SW 1271 (cell line): ENCODE measurements at regions not wholly inside any gene's neighbourhood (a gene's known extent, or its start where the extent isn't known, plus 50 kb on each side); places are given as distances from the start of the nearest gene placed in this dataset.

Experiments
- DNase-seq, 2 experiments: peaks; one replicate each; lab custom pipeline; 2025; lab: John Stamatoyannopoulos, UW

- DNase-seq = no peak
Measured at GRCh38 chr15:77557564-77557963, 75.1 kb downstream of the LINGO1 start.

GRCh38 chr15:77557144-77557543 is 75.6 kb downstream of the LINGO1 start:
- no peak for DNase-seq

- no peak for DNase-seq
Measured at GRCh38 chr15:77556622-77557021, 76.1 kb downstream of the LINGO1 start.

GRCh38 chr15:77555232-77555631 is 77.5 kb downstream of the LINGO1 start:
- no peak for DNase-seq

- DNase-seq = no peak
Measured at GRCh38 chr15:77554306-77555080, 78.2 kb downstream of the LINGO1 start.

- no peak for DNase-seq
Measured at GRCh38 chr15:77553695-77554094, 79.0 kb downstream of the LINGO1 start.

- DNase-seq = no peak
Measured at GRCh38 chr15:77553257-77553656, 79.5 kb downstream of the LINGO1 start.

GRCh38 chr15:77552066-77552465 is 80.6 kb downstream of the LINGO1 start:
- DNase-seq = no peak

- DNase-seq = no peak
Measured at GRCh38 chr15:77550301-77551251, 82.1 kb downstream of the LINGO1 start.

- no peak for DNase-seq
Measured at GRCh38 chr15:77549576-77550288, 83.0 kb downstream of the LINGO1 start.

GRCh38 chr15:77548589-77549557 is 83.8 kb downstream of the LINGO1 start:
- DNase-seq = no peak

- DNase-seq = no peak
Measured at GRCh38 chr15:77547801-77548588, 84.7 kb downstream of the LINGO1 start.

- DNase-seq = no peak
Measured at GRCh38 chr15:77546870-77547269, 85.8 kb downstream of the LINGO1 start.

GRCh38 chr15:77546050-77546501 is 86.6 kb downstream of the LINGO1 start:
- DNase-seq = peak; percentile 24 to 62

- DNase-seq = no peak
Measured at GRCh38 chr15:77545058-77545457, 87.7 kb downstream of the LINGO1 start.

GRCh38 chr15:77544162-77544561 is 88.5 kb downstream of the LINGO1 start:
- DNase-seq = no peak

GRCh38 chr15:77543159-77543882 is 89.4 kb downstream of the LINGO1 start:
- peak; percentile 64 to 81 for DNase-seq

- peak; percentile 38 to 39 for DNase-seq
Measured at GRCh38 chr15:77542491-77543001, 90.2 kb downstream of the LINGO1 start.
